ENCODE measurements at regions not wholly inside any gene's neighbourhood (a gene's known extent, or its start where the extent isn't known, plus 50 kb on each side); places are given as distances from the start of the nearest gene placed in this dataset.

GRCh38 chr9:11190719-11191118, 577.9 kb upstream of the PTPRD start:
- TF ChIP-seq CTCF (conservative IDR thresholded peaks at IDR 0.05; ENCODE audit: low read depth, low read length) (no peak), EZH2 (IDR thresholded peaks at IDR 0.05; ENCODE audit: borderline replicate concordance, low read depth, low read length, poor library complexity, severe bottlenecking) (no peak)
